ENCODE measurements at regions not wholly inside any gene's neighbourhood (a gene's known extent, or its start where the extent isn't known, plus 50 kb on each side); places are given as distances from the start of the nearest gene placed in this dataset.

DNA sequence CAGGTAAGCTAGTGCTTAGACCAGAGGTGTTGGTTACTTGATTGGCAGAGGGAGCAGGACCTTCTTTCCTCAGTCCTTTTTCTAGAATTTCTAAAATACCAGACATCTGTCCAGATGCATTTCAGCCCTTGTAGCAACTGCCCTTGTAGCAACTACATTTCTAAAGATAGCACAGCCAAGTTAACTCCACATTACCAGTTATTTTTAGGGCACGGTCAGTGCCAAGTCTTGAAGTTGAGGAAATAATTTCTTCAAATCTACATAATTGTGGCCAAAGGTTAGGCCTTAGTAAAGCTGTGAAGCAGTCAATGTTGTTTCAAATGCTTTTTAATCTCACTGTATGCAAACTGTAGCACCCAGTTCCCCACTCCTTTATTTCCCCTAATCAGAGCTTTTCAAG, 62.9 kb downstream of the MID1IP1 start:
- no peaks in the 10 kb centered on the region for H3K9me2 ChIP-seq (replicated peaks; ENCODE audit: low read length)
- H3K9me3 ChIP-seq (ENCODE audit: low read length) = no peaks in the 10 kb centered on the region
- H3K27ac ChIP-seq (ENCODE audit: low read length) = no peak overlapping the region
- no peaks in the 10 kb centered on the region for H3K36me3 ChIP-seq (ENCODE audit: low read depth, low read length)
- H3K4me1 ChIP-seq (ENCODE audit: insufficient read depth, low read length) = peaks cover 13% of the 10 kb centered on the region
- no peaks in the 10 kb centered on the region for H4K20me1 ChIP-seq (ENCODE audit: low read length)
- ChIA-PET POLR2A (ENCODE audit: unreplicated experiment) (no interaction called here), CTCF (no interaction called here)
- no peaks in the 10 kb centered on the region for H3K79me2 ChIP-seq (ENCODE audit: low read length)
- H2AFZ ChIP-seq (ENCODE audit: low read length) = no peak overlapping the region
- H3K27me3 ChIP-seq (ENCODE audit: low read length) = no peaks in the 10 kb centered on the region
- DNase-seq (no peak), ATAC-seq (no peak)
- H3K4me2 ChIP-seq (ENCODE audit: low read length) = no peak overlapping the region
- H3K4me3 ChIP-seq (ENCODE audit: low read length) = no peak overlapping the region
- BruUV-seq (replicated peaks) = no TSS peak
- intact Hi-C loops (cut with micrococcal nuclease) = no loop called here
- TF ChIP-seq EZH2 (IDR thresholded peaks at IDR 0.05; ENCODE audit: low read length, unreplicated experiment) (no peak), EZH2phosphoT487 (IDR thresholded peaks at IDR 0.05; ENCODE audit: borderline replicate concordance, low read length) (no peak)
- TF ChIP-seq, protein P1, sequence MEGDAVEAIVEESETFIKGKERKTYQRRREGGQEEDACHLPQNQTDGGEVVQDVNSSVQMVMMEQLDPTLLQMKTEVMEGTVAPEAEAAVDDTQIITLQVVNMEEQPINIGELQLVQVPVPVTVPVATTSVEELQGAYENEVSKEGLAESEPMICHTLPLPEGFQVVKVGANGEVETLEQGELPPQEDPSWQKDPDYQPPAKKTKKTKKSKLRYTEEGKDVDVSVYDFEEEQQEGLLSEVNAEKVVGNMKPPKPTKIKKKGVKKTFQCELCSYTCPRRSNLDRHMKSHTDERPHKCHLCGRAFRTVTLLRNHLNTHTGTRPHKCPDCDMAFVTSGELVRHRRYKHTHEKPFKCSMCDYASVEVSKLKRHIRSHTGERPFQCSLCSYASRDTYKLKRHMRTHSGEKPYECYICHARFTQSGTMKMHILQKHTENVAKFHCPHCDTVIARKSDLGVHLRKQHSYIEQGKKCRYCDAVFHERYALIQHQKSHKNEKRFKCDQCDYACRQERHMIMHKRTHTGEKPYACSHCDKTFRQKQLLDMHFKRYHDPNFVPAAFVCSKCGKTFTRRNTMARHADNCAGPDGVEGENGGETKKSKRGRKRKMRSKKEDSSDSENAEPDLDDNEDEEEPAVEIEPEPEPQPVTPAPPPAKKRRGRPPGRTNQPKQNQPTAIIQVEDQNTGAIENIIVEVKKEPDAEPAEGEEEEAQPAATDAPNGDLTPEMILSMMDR (conservative IDR thresholded peaks at IDR 0.05; ENCODE audit: low read depth, low read length) = no peak
- no peak overlapping the region for H3K9ac ChIP-seq (ENCODE audit: low read length)
- no peaks in the 10 kb centered on the region for H3F3A ChIP-seq (ENCODE audit: low read length, unreplicated experiment)

- peak overlapping the region; percentile 94 for H3K27ac ChIP-seq (ENCODE audit: low read length)
- no peaks in the 10 kb centered on the region for H3F3A ChIP-seq (ENCODE audit: low read length, unreplicated experiment)
- no peak overlapping the region for H2AFZ ChIP-seq (ENCODE audit: low read length)
- ATAC-seq = no peak
- intact Hi-C loops (cut with micrococcal nuclease) = no loop called here
- peaks cover 45% of the 10 kb centered on the region for H3K4me1 ChIP-seq (ENCODE audit: insufficient read depth, low read length)
- BruUV-seq (replicated peaks) = no TSS peak
- H3K36me3 ChIP-seq (ENCODE audit: low read depth, low read length) = no peaks in the 10 kb centered on the region
- peaks cover 31% of the 10 kb centered on the region for H3K79me2 ChIP-seq (ENCODE audit: low read length)
- CTCF ChIA-PET = no interaction called here
- DNase-seq = no peak
- no peak overlapping the region for H3K9ac ChIP-seq (ENCODE audit: low read length)
- no peak overlapping the region for H3K4me3 ChIP-seq (ENCODE audit: low read length)
- no peaks in the 10 kb centered on the region for H3K9me2 ChIP-seq (replicated peaks; ENCODE audit: low read length)
- no peaks in the 10 kb centered on the region for H3K9me3 ChIP-seq (ENCODE audit: low read length)
- POLR2A ChIA-PET (ENCODE audit: unreplicated experiment) = no interaction called here
- H4K20me1 ChIP-seq (ENCODE audit: low read length) = no peaks in the 10 kb centered on the region
- no peaks in the 10 kb centered on the region for H3K27me3 ChIP-seq (ENCODE audit: low read length)
- no peak for TF ChIP-seq EZH2phosphoT487 (IDR thresholded peaks at IDR 0.05; ENCODE audit: borderline replicate concordance, low read length)
- TF ChIP-seq EZH2 (IDR thresholded peaks at IDR 0.05; ENCODE audit: low read length, unreplicated experiment) = no peak
- TF ChIP-seq, protein P1 (conservative IDR thresholded peaks at IDR 0.05; ENCODE audit: low read depth, low read length) = no peak
- peak overlapping the region; percentile 84 for H3K4me2 ChIP-seq (ENCODE audit: low read length)
These were observed 67.1 kb downstream of the MID1IP1 start for GRCh38 chrX:38868321-38868720.

GRCh38 chrX:38868941-38869401, 67.7 kb downstream of the MID1IP1 start:
- H3K27me3 ChIP-seq (ENCODE audit: low read length) = no peaks in the 10 kb centered on the region
- intact Hi-C loops (cut with micrococcal nuclease) = no loop called here
- H3K27ac ChIP-seq (ENCODE audit: low read length) = peak overlapping the region; percentile 94
- H3K9me3 ChIP-seq (ENCODE audit: low read length) = no peaks in the 10 kb centered on the region
- H3F3A ChIP-seq (ENCODE audit: low read length, unreplicated experiment) = no peaks in the 10 kb centered on the region
- peak; percentile 79 for ATAC-seq
- ChIA-PET POLR2A (ENCODE audit: unreplicated experiment) (interaction anchor here (0.7 kb wide), 1 partner anchor 12 kb away, joined by 10 read pairs; no protein-coding TSS in a partner anchor), CTCF (interaction anchor here (0.6 kb wide), 1 partner anchor 280 kb away, joined by 3 read pairs; no protein-coding TSS in a partner anchor)
- TF ChIP-seq, protein P1 (conservative IDR thresholded peaks at IDR 0.05; ENCODE audit: low read depth, low read length) = no peak
- TF ChIP-seq EZH2phosphoT487 (IDR thresholded peaks at IDR 0.05; ENCODE audit: borderline replicate concordance, low read length) (no peak), EZH2 (IDR thresholded peaks at IDR 0.05; ENCODE audit: low read length, unreplicated experiment) (no peak)
- peaks cover 45% of the 10 kb centered on the region for H3K4me1 ChIP-seq (ENCODE audit: insufficient read depth, low read length)
- no peak overlapping the region for H3K9ac ChIP-seq (ENCODE audit: low read length)
- H3K4me3 ChIP-seq (ENCODE audit: low read length) = no peak overlapping the region
- H3K9me2 ChIP-seq (replicated peaks; ENCODE audit: low read length) = no peaks in the 10 kb centered on the region
- H3K4me2 ChIP-seq (ENCODE audit: low read length) = peak overlapping the region; percentile 84
- no peaks in the 10 kb centered on the region for H4K20me1 ChIP-seq (ENCODE audit: low read length)
- no peaks in the 10 kb centered on the region for H3K36me3 ChIP-seq (ENCODE audit: low read depth, low read length)
- peaks cover 36% of the 10 kb centered on the region for H3K79me2 ChIP-seq (ENCODE audit: low read length)
- H2AFZ ChIP-seq (ENCODE audit: low read length) = no peak overlapping the region
- no TSS peak for BruUV-seq (replicated peaks)
- DNase-seq = peak; percentile 70
